ENCODE measurements at regions not wholly inside any gene's neighbourhood (a gene's known extent, or its start where the extent isn't known, plus 50 kb on each side); places are given as distances from the start of the nearest gene placed in this dataset.

GRCh38 chr10:47070541-47070940 lies 159.3 kb downstream of the PTPN20 start:
- no peak for ATAC-seq
- Mint-ChIP-seq H3K27ac (no peak overlapping the region), H3K9me3 (no peaks in the 10 kb centered on the region), H3K36me3 (no peaks in the 10 kb centered on the region)
- no peak for DNase-seq (ENCODE audit: low spot score in 2 of 2)

- H3K27ac Mint-ChIP-seq, result no peak overlapping the region
- ATAC-seq (no peak), DNase-seq (ENCODE audit: low spot score in 2 of 2) (no peak)
- H3K36me3 Mint-ChIP-seq, result no peaks in the 10 kb centered on the region
- no peaks in the 10 kb centered on the region for H3K9me3 Mint-ChIP-seq
Measured at GRCh38 chr10:47071891-47072290, 160.7 kb downstream of the PTPN20 start.

- Mint-ChIP-seq H3K27ac (no peak overlapping the region), H3K9me3 (no peaks in the 10 kb centered on the region)
Measured at GRCh38 chr10:47073967-47074366, 162.7 kb downstream of the PTPN20 start.

GRCh38 chr10:47076949-47077361 lies 165.7 kb downstream of the PTPN20 start:
- H3K36me3 Mint-ChIP-seq, result no peaks in the 10 kb centered on the region
- DNase-seq (ENCODE audit: low spot score in 2 of 2) (no peak), ATAC-seq (peak; percentile 24 to 86)
- H3K27ac Mint-ChIP-seq, result peak overlapping the region in 1 of 2 donors; percentile 32
- H3K9me3 Mint-ChIP-seq, result no peaks in the 10 kb centered on the region

More at GRCh38 chr10:47073967-47074366, 162.7 kb downstream of the PTPN20 start:
- ATAC-seq (no peak), DNase-seq (ENCODE audit: low spot score in 2 of 2) (no peak)
- no peaks in the 10 kb centered on the region for H3K36me3 Mint-ChIP-seq

- H3K9me3 Mint-ChIP-seq, result no peaks in the 10 kb centered on the region
- no peaks in the 10 kb centered on the region for H3K36me3 Mint-ChIP-seq
- DNase-seq (ENCODE audit: low spot score in 2 of 2) (no peak), ATAC-seq (no peak)
- H3K27ac Mint-ChIP-seq, result peak overlapping the region in 1 of 2 donors; percentile 32
Measured at GRCh38 chr10:47077386-47077785, 166.2 kb downstream of the PTPN20 start.

- no peak for DNase-seq (ENCODE audit: low spot score in 2 of 2)
- Mint-ChIP-seq H3K36me3 (no peaks in the 10 kb centered on the region), H3K9me3 (no peaks in the 10 kb centered on the region), H3K27ac (no peak overlapping the region)
- ATAC-seq, result no peak
Measured at GRCh38 chr10:47077941-47078340, 166.7 kb downstream of the PTPN20 start.

- DNase-seq (ENCODE audit: low spot score in 2 of 2) (no peak), ATAC-seq (no peak)
- Mint-ChIP-seq H3K36me3 (no peaks in the 10 kb centered on the region), H3K9me3 (no peaks in the 10 kb centered on the region), H3K27ac (no peak overlapping the region)
Measured at GRCh38 chr10:47078393-47079203, 167.4 kb downstream of the PTPN20 start.

DNA sequence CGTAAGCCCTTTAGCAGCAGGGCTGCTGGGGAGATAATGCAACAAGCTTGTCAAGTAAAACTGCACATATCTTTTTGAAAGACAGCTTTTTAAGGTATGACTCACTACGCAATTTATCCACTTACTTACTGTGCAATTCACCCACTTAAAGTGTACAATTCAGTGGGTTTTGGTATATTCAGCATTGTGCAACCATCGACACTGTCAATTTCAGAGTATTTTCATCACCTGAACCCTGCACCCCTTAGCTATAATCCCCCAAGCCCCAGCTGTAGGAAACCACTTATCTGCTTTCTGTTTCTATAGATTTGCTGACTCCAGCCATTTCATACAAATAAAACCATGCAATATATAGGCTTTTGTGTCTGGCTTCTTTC lies 168.0 kb downstream of the PTPN20 start:
- no peak overlapping the region for H3K27ac Mint-ChIP-seq
- H3K36me3 Mint-ChIP-seq, result no peaks in the 10 kb centered on the region
- H3K9me3 Mint-ChIP-seq, result no peaks in the 10 kb centered on the region
- DNase-seq (ENCODE audit: low spot score in 2 of 2) (no peak), ATAC-seq (no peak)

DNA sequence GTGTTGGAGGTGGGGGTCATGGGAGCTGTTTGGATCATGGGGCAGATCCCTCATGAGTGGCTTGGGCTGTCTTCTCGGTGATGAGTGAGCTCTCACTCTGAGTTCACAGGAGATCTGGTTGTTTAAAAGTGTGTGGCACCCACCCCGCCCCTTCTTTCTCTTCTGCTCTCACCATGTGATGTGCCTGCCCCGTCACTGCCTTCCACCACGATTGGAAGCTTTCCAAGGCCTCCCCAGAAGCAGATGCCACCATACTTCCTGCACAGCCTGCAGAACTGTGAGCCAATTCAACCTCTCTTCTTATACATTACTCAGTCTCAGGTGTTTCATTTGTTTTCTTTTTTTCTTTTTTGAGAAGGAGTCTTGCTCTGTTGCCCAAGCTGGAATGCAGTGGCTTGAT lies 170.0 kb downstream of the PTPN20 start:
- DNase-seq (ENCODE audit: low spot score in 2 of 2) (no peak), ATAC-seq (no peak)
- Mint-ChIP-seq H3K36me3 (no peaks in the 10 kb centered on the region), H3K9me3 (no peaks in the 10 kb centered on the region), H3K27ac (peak overlapping the region in 1 of 2 donors; percentile 8)

- DNase-seq (ENCODE audit: low spot score in 2 of 2) (no peak), ATAC-seq (peak in 1 of 2 donors; percentile 16)
- no peak overlapping the region for H3K27ac Mint-ChIP-seq
- H3K36me3 Mint-ChIP-seq, result no peaks in the 10 kb centered on the region
- no peaks in the 10 kb centered on the region for H3K9me3 Mint-ChIP-seq
Measured at GRCh38 chr10:47082055-47082784, 171.0 kb downstream of the PTPN20 start.

DNA sequence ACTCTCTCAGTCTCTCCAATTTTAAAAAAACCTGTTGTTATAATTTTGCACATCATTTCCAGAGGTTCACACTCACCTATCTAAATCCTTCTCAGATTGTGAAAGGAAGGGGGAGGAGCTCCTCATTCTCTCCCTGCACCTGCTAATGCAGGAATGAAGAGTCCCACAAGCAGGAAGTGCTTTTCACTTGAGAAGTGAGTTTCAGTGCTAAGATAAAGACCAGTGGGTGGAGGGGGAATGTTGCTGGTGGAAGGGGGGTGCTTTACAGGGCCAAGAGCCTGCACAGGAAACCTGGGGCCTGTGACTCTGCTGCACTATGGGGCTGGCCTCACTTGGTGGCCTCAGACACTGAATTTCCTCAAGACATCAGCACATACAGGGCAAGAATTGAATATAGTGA lies 176.4 kb downstream of the PTPN20 start:
- ATAC-seq (no peak), DNase-seq (ENCODE audit: low spot score in 2 of 2) (no peak)
- no peaks in the 10 kb centered on the region for H3K9me3 Mint-ChIP-seq

DNA sequence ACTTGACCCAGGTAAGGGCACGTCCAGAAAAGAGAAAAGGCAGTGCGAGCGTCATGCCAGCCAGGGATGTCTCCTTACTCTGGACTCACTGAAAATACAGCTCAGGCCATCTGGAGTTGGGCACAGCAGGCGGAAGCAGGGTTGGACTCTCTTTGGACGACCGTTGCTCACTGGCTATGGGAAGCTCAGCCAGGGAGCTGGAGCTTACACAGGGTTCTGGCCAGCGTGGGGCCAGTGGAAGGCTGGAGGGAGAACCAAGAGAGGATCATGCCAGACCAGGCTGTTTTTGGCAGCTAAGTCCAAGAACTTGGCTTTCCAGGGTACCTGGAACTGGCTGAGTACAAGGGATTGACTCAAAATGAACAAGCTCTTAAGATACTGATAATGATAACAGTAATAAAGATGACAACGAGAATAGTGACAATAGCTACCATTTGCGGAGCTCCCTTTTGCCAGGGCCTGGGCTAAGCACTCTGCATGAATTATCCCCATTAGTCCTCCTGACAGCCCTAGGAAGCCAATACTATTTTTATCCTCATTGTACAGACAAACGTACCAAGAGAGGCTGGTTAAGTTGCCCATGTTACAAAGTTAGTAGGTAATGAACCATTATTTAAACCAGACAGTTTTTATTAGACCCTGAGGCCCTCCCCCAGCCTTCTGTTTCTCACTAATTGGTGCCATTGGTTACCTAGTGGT lies 177.6 kb downstream of the PTPN20 start:
- H3K27ac Mint-ChIP-seq, result peak overlapping the region in 1 of 2 donors; percentile 1
- DNase-seq (ENCODE audit: low spot score in 2 of 2), result no peak
- ATAC-seq, result no peak
- H3K9me3 Mint-ChIP-seq, result no peaks in the 10 kb centered on the region
- no peaks in the 10 kb centered on the region for H3K36me3 Mint-ChIP-seq

More for the DNA sequence above, 176.4 kb downstream of the PTPN20 start:
- H3K27ac Mint-ChIP-seq, result peak overlapping the region in 1 of 2 donors; percentile 90
- H3K36me3 Mint-ChIP-seq, result no peaks in the 10 kb centered on the region

DNA sequence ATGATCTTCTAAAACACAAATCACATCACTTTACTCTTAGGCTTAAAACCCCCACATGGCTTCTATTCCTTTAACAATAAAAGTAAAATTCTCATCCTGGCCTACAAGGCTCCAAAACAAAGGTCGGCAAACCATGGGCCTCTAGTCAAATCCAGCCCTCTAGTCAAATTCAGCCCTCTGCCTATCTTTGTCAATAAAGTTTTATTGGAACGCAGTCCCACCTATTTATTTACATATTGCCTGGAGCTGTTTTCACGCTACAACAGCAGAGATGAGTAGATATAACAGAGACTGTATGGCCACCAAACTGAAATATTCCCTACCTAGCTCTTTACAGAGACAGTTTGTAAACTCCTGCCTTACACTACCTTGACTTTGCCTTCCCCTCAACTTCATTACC lies 178.8 kb downstream of the PTPN20 start:
- Mint-ChIP-seq H3K9me3 (no peaks in the 10 kb centered on the region), H3K36me3 (no peaks in the 10 kb centered on the region), H3K27ac (no peak overlapping the region)
- ATAC-seq (no peak), DNase-seq (ENCODE audit: low spot score in 2 of 2) (no peak)

DNA sequence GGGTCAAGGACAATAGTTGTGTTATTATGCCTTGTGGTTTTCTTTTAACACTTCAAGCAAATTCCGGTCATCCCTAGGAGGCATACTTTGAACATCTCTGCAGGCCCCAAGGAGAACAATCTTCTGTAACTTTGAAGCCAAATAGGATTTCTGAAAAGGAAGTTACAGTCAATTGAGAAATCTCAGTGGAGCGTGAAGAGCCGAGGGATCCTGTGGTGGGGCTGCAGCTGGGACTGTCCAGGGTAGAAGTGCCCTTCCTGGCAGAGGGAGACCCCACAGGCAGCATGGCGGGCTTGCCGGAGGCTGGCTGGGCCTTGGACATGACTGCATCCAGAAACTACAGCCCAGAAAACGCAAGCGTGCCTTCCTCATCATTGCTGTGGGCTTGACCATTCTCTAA lies 179.7 kb downstream of the PTPN20 start:
- DNase-seq (ENCODE audit: low spot score in 2 of 2) (no peak), ATAC-seq (no peak)
- Mint-ChIP-seq H3K36me3 (no peaks in the 10 kb centered on the region), H3K27ac (no peak overlapping the region), H3K9me3 (no peaks in the 10 kb centered on the region)

- DNase-seq (ENCODE audit: low spot score in 2 of 2) (no peak), ATAC-seq (no peak)
- no peaks in the 10 kb centered on the region for H3K9me3 Mint-ChIP-seq
- no peak overlapping the region for H3K27ac Mint-ChIP-seq
- no peaks in the 10 kb centered on the region for H3K36me3 Mint-ChIP-seq
Measured at GRCh38 chr10:47091421-47091820, 180.2 kb downstream of the PTPN20 start.

DNA sequence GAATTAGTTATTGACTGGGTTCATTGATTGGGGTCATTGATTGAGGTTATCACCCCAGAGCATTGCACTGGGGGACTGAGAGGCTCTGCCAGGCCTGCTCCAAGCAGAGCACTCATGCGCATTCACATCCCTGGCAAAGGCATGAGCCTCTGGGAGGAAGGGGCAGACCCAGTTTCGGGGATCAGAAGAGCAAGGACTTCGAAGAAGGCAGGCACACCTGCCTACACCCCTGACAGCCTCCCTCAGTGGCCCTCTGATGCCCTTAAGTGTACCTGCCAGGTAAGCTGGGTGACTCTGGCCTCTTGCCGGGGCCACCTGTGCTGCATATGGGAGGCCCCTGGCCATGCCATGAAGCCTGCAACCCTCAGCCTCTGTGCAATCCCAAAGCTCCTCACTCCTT lies 181.1 kb downstream of the PTPN20 start:
- DNase-seq (ENCODE audit: low spot score in 2 of 2), result no peak
- Mint-ChIP-seq H3K9me3 (no peaks in the 10 kb centered on the region), H3K27ac (no peak overlapping the region), H3K36me3 (no peaks in the 10 kb centered on the region)
- ATAC-seq, result no peak

GRCh38 chr10:47092831-47093230 lies 181.6 kb downstream of the PTPN20 start:
- ATAC-seq (no peak), DNase-seq (ENCODE audit: low spot score in 2 of 2) (no peak)
- Mint-ChIP-seq H3K36me3 (no peaks in the 10 kb centered on the region), H3K9me3 (no peaks in the 10 kb centered on the region), H3K27ac (no peak overlapping the region)
